NCI-H2029 treated with DMSO at 0.1 percent for 48 hours (cell line): ENCODE measurements at regions not wholly inside any gene's neighbourhood (a gene's known extent, or its start where the extent isn't known, plus 50 kb on each side); places are given as distances from the start of the nearest gene placed in this dataset.

Experiments
- DNase-seq: peaks from one replicate; lab custom pipeline; 2025; lab: John Stamatoyannopoulos, UW

- no peak for DNase-seq
Observed at GRCh38 chr9:79143211-79143610, 428.6 kb upstream of the TLE4 start.

GRCh38 chr9:79145442-79145841 is 426.3 kb upstream of the TLE4 start:
- DNase-seq, result no peak

GRCh38 chr9:79149585-79149984 is 422.2 kb upstream of the TLE4 start:
- no peak for DNase-seq

- no peak for DNase-seq
Observed at GRCh38 chr9:79151791-79152190, 420.0 kb upstream of the TLE4 start.

GRCh38 chr9:79152306-79152705 is 419.5 kb upstream of the TLE4 start:
- no peak for DNase-seq

- no peak for DNase-seq
Observed at GRCh38 chr9:79154806-79155205, 417.0 kb upstream of the TLE4 start.

- no peak for DNase-seq
Observed at GRCh38 chr9:79155308-79155707, 416.5 kb upstream of the TLE4 start.

GRCh38 chr9:79163544-79163943 is 408.2 kb upstream of the TLE4 start:
- DNase-seq, result no peak

GRCh38 chr9:79164406-79164805 is 407.4 kb upstream of the TLE4 start:
- DNase-seq, result no peak

GRCh38 chr9:79165020-79165780 is 406.6 kb upstream of the TLE4 start:
- no peak for DNase-seq

- no peak for DNase-seq
Observed at GRCh38 chr9:79166005-79166404, 405.8 kb upstream of the TLE4 start.

- no peak for DNase-seq
Observed at GRCh38 chr9:79170643-79171042, 401.1 kb upstream of the TLE4 start.

GRCh38 chr9:79173932-79174331 is 397.8 kb upstream of the TLE4 start:
- DNase-seq, result no peak

GRCh38 chr9:79176014-79176697 is 395.6 kb upstream of the TLE4 start:
- DNase-seq, result no peak

GRCh38 chr9:79184831-79185230 is 386.9 kb upstream of the TLE4 start:
- DNase-seq, result no peak

GRCh38 chr9:79185866-79186265 is 385.9 kb upstream of the TLE4 start:
- DNase-seq, result no peak

GRCh38 chr9:79189511-79189924 is 382.2 kb upstream of the TLE4 start:
- DNase-seq, result no peak

- no peak for DNase-seq
Observed at GRCh38 chr9:79193001-79193400, 378.8 kb upstream of the TLE4 start.

GRCh38 chr9:79193501-79194223 is 378.1 kb upstream of the TLE4 start:
- no peak for DNase-seq

GRCh38 chr9:79195879-79196278 is 375.9 kb upstream of the TLE4 start:
- no peak for DNase-seq

GRCh38 chr9:79196606-79197005 is 375.2 kb upstream of the TLE4 start:
- no peak for DNase-seq

- DNase-seq, result no peak
Observed at GRCh38 chr9:79200336-79200735, 371.4 kb upstream of the TLE4 start.

- no peak for DNase-seq
Observed at GRCh38 chr9:79201636-79202035, 370.1 kb upstream of the TLE4 start.
